Adrenal gland (tissue), 9 donors: ENCODE measurements at regions not wholly inside any gene's neighbourhood (a gene's known extent, or its start where the extent isn't known, plus 50 kb on each side); places are given as distances from the start of the nearest gene placed in this dataset.

Experiments
- DNase-seq, 7 donors: peaks; one replicate each; pipeline ENCODE4 v3.0.0-alpha.2; 2019 to 2020
- H3K27ac ChIP-seq, 5 donors: fragments of 200-600 bp; sonication (generic) in 4 of 5; 1 replicate in 3 of 5; 2 replicates in 2 of 5; pipeline versions ENCODE4 v1.5.1 to v1.8.0; 2016 to 2020; ENCODE audit warnings: mild to moderate bottlenecking in 1 of 5
- H3K27me3 ChIP-seq: fragments of 200-600 bp; 2 replicates; pipeline ENCODE4 v1.8.0; 2021
- H3K36me3 ChIP-seq, 2 donors: fragments of 200-600 bp; replicated peaks in 1 of 2; 1 replicate in 1 of 2; 2 replicates in 1 of 2; pipeline versions ENCODE4 v1.5.1 to v1.8.0; 2018 to 2022
- H3K4me1 ChIP-seq, 2 donors: fragments of 200-600 bp; replicated peaks in 1 of 2; 1 replicate in 1 of 2; 2 replicates in 1 of 2; pipeline versions ENCODE4 v1.5.1 to v1.8.0; 2018 to 2021
- H3K4me3 ChIP-seq, 4 donors: fragments of 200-600 bp; sonication (generic) in 3 of 4; one replicate each; pipeline ENCODE4 v1.5.1; 2016 to 2018
- H3K9me3 ChIP-seq, 3 donors: fragments of 200-600 bp; sonication (generic) in 1 of 3; replicated peaks in 1 of 3; 1 replicate in 2 of 3; 2 replicates in 1 of 3; pipeline versions ENCODE4 v1.5.1 to v1.8.0; 2016 to 2021
- POLR2A ChIP-seq, 2 donors: fragments of 450-650 bp; IDR thresholded peaks; one replicate each; pipeline ENCODE4 v1.6.1; 2017; ENCODE audit warnings: antibody characterized with exemption in 2 of 2, mild to moderate bottlenecking in 2 of 2, moderate library complexity in 1 of 2
- WGBS, 4 donors: extraction: QIAGEN DNeasy Blood & Tissue Kit in 2 of 4; methylation state at CpG; one replicate each; pipeline versions ENCODE4 v1.1.5 to v1.1.7; 2013 to 2017; 5-methylcytosine and 5-hydroxymethylcytosine counted together
- intact Hi-C, 2 donors: fragments of 100-400 bp; cut with DNase I; formaldehyde crosslinking; loops; one replicate each; pipeline versions ENCODE4 v1.14.1 to v1.15.0; 2022 to 2023
- TF ChIP-seq, protein P1 (sequence below), 6 experiments: fragments of 450-650 bp in 4 of 6; fragments of 200-600 bp in 2 of 6; sonication (generic) in 1 of 6; IDR thresholded peaks; 1 replicate in 5 of 6; 2 replicates in 1 of 6; pipeline versions ENCODE4 v1.5.1 to v1.8.0; 2016 to 2021; ENCODE audit warnings: antibody characterized with exemption in 6 of 6, mild to moderate bottlenecking in 2 of 6, moderate library complexity in 1 of 6
- donor health status: healthy with polysubstance abuse.
- donor health status: Bipolar disorder and iron deficiency.
- donor health status: DM: yes; HTN: yes; CAD: no.
- donor health status: DM: no; HTN: no; CAD: no.
- donor health status: DM: no; HTN: no; CAD: no.

DNA sequence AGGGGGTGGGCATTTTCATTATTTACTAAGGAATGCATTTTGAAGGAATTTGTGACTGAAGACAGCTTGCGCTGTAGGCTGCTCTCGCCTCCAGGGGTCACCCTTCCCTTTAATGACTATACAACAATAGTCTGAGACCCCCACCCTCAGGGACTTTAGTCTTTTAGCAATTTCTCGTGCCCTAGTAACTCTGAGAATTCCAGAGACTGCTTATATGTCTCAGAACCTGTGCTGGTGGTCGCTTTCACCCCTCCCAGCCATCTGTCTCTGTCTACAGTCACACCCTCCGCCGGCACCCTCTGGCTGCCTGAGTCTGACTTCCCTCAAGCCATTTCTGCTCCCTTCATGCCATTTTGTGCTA is 671.4 kb downstream of the NR2F1-AS1 start:
- H3K36me3 ChIP-seq, result no peaks in the 10 kb centered on the region
- no peak for DNase-seq
- 49 to 58% (median 53%) methylated on average over 6 of the region's 6 CpGs for WGBS, 4 donors
- no peak overlapping the region for H3K27ac ChIP-seq
- TF ChIP-seq, protein P1, sequence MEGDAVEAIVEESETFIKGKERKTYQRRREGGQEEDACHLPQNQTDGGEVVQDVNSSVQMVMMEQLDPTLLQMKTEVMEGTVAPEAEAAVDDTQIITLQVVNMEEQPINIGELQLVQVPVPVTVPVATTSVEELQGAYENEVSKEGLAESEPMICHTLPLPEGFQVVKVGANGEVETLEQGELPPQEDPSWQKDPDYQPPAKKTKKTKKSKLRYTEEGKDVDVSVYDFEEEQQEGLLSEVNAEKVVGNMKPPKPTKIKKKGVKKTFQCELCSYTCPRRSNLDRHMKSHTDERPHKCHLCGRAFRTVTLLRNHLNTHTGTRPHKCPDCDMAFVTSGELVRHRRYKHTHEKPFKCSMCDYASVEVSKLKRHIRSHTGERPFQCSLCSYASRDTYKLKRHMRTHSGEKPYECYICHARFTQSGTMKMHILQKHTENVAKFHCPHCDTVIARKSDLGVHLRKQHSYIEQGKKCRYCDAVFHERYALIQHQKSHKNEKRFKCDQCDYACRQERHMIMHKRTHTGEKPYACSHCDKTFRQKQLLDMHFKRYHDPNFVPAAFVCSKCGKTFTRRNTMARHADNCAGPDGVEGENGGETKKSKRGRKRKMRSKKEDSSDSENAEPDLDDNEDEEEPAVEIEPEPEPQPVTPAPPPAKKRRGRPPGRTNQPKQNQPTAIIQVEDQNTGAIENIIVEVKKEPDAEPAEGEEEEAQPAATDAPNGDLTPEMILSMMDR (IDR thresholded peaks at IDR 0.05), result peak; percentile 9 to 35 (median 14)
- TF ChIP-seq POLR2A (IDR thresholded peaks at IDR 0.05), result no peak
- H3K4me1 ChIP-seq, result peaks cover 0 to 12% of the 10 kb centered on the region in 2 donors
- H3K4me3 ChIP-seq, result no peak overlapping the region
- intact Hi-C loops, result no loop called here
- no peaks in the 10 kb centered on the region for H3K27me3 ChIP-seq
- H3K9me3 ChIP-seq, result no peaks in the 10 kb centered on the region

DNA sequence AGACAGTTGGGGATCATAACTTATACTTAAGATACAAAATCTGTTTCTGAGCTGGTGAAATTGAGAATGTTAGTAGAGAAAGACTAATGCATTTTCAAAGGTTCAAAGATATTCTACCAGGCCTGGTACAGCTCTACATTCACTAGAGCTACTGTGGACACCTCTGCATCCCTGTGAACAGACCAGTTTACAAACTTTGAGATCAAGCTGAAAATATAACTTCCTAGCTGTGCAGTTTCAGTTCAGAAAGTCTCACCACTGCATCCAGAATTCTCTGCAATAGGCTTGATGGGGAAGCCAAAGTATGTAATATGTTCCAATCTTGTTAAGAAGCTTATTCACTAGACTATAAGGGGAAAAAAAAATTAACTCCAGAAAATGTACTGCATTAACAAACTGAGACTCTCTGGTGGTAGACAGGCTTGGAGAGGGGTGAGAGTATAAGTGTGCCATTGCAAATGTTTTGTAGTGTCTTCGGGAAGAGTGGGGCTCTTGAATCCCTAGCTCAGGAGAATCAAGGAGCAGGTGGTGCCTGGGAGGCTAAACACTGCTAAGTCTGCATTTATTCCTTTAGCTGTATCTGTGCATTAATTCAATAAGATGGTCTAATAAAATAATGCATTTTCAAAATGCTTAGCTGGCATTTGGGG is 671.9 kb downstream of the NR2F1-AS1 start:
- Histone ChIP-seq H3K27me3 (no peaks in the 10 kb centered on the region), H3K27ac (no peak overlapping the region), H3K9me3 (no peaks in the 10 kb centered on the region), H3K36me3 (no peaks in the 10 kb centered on the region), H3K4me3 (no peak overlapping the region), H3K4me1 (peaks cover 0 to 12% of the 10 kb centered on the region in 2 donors)
- intact Hi-C loops, result no loop called here
- 70 to 88% (median 75%) methylated on average over 1 of the region's 1 CpG for WGBS, 4 donors
- TF ChIP-seq, protein P1 (IDR thresholded peaks at IDR 0.05), result no peak
- TF ChIP-seq POLR2A (IDR thresholded peaks at IDR 0.05), result no peak
- no peak for DNase-seq

DNA sequence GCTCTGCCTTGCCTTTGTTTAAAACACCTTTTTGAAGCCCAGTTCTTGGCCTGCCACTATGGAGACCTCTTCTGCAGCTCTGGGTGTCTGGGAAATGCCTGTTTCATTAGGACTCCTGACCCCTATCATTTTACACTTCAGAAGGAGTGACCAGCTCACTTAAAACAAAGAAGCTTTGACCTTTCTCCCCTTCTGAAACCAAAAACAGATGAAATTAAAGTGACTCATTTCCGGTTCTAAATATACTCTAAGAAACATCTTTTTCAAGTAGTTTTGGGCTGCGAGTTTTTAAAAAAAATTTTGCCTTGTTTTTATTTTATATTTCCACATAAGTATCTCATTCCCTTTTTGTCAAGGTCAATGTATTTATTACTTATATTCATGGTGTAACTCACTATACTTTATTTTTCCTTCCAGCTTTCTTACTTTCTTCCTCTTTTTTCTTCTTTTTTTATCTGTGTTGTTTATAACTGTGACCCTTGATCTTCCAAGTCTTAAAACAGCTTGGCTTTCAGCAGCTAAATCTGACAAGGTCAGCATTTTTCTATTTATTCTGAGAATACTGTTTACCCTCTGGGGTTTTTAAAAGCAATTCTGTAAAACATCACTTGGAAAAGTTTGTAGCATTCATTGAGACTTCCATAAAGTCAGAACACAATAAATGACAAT is 672.9 kb downstream of the NR2F1-AS1 start:
- H3K27ac ChIP-seq, result peak overlapping the region in 2 of 5 donors; percentile 15 to 62
- TF ChIP-seq POLR2A (IDR thresholded peaks at IDR 0.05), result no peak
- TF ChIP-seq, protein P1 (IDR thresholded peaks at IDR 0.05), result no peak
- peaks cover 0 to 2% (median 0%) of the 10 kb centered on the region in 3 donors for H3K9me3 ChIP-seq
- no peak for DNase-seq
- intact Hi-C loops, result no loop called here
- H3K4me3 ChIP-seq, result no peak overlapping the region
- H3K36me3 ChIP-seq, result no peaks in the 10 kb centered on the region
- WGBS, 4 donors, result 34 to 45% (median 39%) methylated on average over 2 of the region's 2 CpGs
- peaks cover 0 to 12% of the 10 kb centered on the region in 2 donors for H3K4me1 ChIP-seq
- no peaks in the 10 kb centered on the region for H3K27me3 ChIP-seq

DNA sequence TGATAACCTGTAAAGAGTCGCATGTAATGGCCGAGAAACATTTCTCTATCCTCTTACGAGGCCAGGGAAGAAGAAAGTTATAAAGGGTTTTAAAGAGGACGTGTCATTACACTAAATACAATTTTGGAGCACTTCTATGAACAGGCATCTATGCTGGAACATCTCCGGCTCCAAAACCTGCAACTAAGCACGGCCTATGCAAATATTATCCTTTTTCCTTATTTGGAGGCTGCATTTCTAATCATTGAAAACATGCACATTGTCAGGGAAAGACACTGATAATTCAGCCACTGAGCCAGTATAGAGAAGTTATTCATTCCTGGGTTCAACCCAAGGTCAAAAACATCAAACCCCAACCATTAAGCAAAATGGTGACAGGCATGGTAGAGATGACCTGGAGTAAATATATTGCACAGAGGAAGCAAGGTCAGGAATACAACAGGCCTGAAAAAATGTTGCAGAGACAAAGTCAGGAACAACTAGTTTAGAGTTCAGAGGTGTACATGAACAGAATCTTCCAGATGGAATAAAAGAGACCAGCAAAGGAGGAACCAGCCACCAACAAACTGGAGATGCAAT is 674.1 kb downstream of the NR2F1-AS1 start:
- intact Hi-C loops, result no loop called here
- no peak overlapping the region for H3K4me3 ChIP-seq
- H3K27ac ChIP-seq, result peak overlapping the region in 2 of 5 donors; percentile 15 to 62
- H3K4me1 ChIP-seq, result peaks cover 0 to 12% of the 10 kb centered on the region in 2 donors
- H3K9me3 ChIP-seq, result peaks cover 0 to 9% (median 0%) of the 10 kb centered on the region in 3 donors
- H3K27me3 ChIP-seq, result no peaks in the 10 kb centered on the region
- H3K36me3 ChIP-seq, result no peaks in the 10 kb centered on the region
- WGBS, 4 donors, result 79 to 88% (median 87%) methylated on average over 6 of the region's 6 CpGs
- no peak for DNase-seq
- TF ChIP-seq, protein P1 (IDR thresholded peaks at IDR 0.05), result no peak
- no peak for TF ChIP-seq POLR2A (IDR thresholded peaks at IDR 0.05)
